ENCODE measurements at regions not wholly inside any gene's neighbourhood (a gene's known extent, or its start where the extent isn't known, plus 50 kb on each side); places are given as distances from the start of the nearest gene placed in this dataset.
A peak's percentile ranks its signal among the peaks of the same experiment; 100 is the strongest.
"Not testable (repeated sequence)": the region's sequence is repeated elsewhere in the genome, so short reads cannot be mapped to it uniquely, and the experiment has no call there.

DNA sequence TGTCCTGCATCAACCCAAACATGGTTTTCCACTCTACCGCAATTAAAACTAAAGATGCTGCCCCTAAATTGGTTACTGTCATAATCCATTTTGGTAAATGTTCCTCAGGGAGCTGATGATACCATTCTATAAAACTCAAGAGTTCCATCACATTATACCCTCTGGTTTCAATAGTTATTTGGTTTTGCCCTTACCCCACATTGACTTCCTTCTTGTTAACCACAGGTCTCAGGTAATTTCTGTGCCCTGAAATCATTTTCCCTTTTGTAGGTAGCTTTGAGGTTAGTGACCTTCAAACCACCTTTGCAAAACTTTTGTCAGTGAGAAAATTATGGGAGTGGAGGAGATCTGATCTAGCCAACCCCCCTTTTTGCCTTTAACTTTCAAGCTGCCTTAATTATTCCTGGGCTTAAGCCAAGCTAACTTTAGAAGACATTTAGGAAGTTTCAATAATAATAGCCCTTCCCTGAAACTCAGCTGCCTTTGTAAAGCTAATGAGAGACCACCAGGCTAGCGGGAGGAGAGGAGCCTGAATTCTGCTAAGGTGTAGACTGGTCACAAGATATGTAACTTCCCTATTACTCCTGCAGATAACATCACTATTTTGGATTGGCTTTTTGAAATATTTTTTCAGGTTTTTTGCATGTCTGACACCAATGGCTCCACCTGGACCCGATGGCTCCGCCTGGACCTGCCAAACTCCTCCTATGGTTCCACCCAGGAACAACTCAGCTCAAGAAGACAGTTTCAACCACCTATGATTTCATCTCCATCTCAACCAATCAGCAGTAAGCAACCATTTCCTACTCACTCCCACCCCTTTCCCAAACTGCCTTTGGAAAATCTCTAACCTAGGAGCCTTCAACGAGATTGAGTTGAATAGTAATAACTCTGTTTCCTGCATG lies 224.9 kb downstream of the HS3ST3B1 start:
- no peak overlapping the region for H3K4me3 Mint-ChIP-seq
- DNase-seq (no peak), ATAC-seq (no peak)
- no peaks in the 10 kb centered on the region for H3K27me3 Mint-ChIP-seq
- no peak overlapping the region for H3K27ac Mint-ChIP-seq
- peaks cover 8 to 10% of the 10 kb centered on the region in 2 donors for H3K9me3 Mint-ChIP-seq
- peaks cover 17% of the 10 kb centered on the region for H3K4me1 Mint-ChIP-seq

DNA sequence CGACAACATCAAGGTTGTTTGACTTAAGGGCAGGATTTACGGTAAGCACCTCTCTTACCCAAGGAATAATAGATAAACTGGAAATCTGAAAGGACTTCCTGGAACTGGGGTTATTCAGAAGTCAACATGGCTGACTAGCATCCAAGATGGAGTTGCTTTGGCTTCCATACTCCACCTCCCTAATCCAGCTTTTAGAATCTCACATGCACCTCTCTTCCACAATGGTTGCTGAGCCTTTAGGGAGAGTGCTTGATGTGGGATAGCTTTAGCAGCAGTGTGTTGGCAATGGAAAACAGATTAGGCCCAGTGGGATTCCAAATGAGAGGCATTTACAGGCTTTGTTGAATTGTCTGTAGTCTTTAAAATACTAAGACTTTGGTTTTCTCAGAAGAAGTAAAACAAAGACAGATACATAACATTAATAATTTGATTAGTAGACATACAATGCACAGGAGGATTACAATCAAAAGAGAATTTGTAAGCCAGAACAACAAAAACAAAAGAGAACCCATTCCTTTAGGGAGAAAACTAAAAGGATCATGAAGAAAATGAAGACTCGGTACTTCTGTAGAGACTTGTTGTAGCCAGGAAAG lies 222.0 kb downstream of the HS3ST3B1 start:
- H3K27me3 Mint-ChIP-seq = no peaks in the 10 kb centered on the region
- H3K9me3 Mint-ChIP-seq = peaks cover 8 to 10% of the 10 kb centered on the region in 2 donors
- no peak for ATAC-seq
- no peak overlapping the region for H3K27ac Mint-ChIP-seq
- H3K4me3 Mint-ChIP-seq = no peak overlapping the region
- H3K4me1 Mint-ChIP-seq = peaks cover 17% of the 10 kb centered on the region
- no peak for DNase-seq

DNA sequence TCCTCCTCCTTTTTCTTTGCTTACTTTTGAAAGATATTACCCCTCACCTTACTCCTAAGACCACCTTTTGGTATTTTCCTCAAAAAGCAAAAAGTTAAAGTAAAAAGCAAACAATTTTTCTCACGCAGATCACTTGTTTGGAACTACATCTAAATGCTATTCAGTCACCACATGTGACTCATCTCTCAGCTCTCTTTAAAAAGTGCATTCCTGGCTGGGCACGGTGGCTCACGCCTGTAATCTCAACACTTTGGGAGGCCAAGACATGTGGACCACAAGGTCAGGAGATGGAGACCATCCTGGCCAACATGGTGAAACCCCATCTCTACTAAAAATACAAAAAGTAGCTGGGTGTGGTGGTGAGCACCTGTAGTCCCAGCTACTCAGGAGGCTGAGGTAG lies 218.0 kb downstream of the HS3ST3B1 start:
- not testable (repeated sequence) for DNase-seq, H3K4me3 Mint-ChIP-seq, H3K27me3 Mint-ChIP-seq, H3K9me3 Mint-ChIP-seq, ATAC-seq, H3K4me1 Mint-ChIP-seq
- peak overlapping the region in 1 of 2 donors; percentile 57 for H3K27ac Mint-ChIP-seq

DNA sequence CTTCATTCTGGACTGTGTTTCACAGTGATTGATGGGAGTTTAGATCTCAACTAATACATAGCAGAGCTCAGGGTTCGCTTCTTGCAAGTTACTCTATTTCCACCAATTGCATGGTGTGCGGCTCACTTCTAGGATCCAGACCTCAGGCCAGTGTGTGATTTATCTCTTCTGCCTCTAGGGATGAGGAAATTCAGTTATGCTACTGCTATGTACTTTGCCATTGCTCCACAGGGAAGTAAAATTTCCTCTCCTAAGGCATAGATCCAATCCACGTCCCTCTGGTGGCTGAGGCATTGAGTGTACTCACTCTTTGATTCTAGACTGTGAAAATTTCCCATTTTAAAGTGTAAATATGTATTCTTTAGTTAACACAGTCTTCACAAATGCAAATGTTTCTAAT lies 214.1 kb downstream of the HS3ST3B1 start:
- no peak for DNase-seq
- H3K27me3 Mint-ChIP-seq = no peaks in the 10 kb centered on the region
- no peak overlapping the region for H3K4me3 Mint-ChIP-seq
- no peak overlapping the region for H3K27ac Mint-ChIP-seq
- peaks cover 0 to 3% of the 10 kb centered on the region in 2 donors for H3K9me3 Mint-ChIP-seq
- H3K4me1 Mint-ChIP-seq = no peaks in the 10 kb centered on the region
- no peak for ATAC-seq

DNA sequence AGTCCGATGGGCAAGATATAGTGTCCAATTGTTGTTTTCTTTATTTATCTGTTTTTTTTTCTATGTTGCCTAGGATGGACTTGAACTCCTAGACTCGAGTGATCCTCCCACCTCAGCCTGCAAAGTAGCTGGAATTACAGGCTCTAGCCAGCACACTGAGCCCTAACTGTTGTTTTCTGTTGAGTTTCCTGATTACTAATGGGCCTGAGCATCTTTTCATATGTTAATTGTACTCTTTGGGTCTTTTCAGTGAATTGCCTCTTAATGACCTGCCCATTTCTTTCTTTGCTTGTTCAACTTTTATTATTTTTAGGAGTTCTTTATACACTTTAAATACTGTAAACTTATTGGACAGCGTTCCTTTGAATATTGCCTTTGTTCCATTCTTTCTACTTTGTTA lies 213.0 kb downstream of the HS3ST3B1 start:
- Mint-ChIP-seq H3K27me3 (no peaks in the 10 kb centered on the region), H3K4me3 (no peak overlapping the region), H3K27ac (peak overlapping the region in 1 of 2 donors; percentile 29), H3K9me3 (peaks cover 0 to 13% of the 10 kb centered on the region in 2 donors), H3K4me1 (no peaks in the 10 kb centered on the region)
- DNase-seq = no peak
- ATAC-seq = no peak

DNA sequence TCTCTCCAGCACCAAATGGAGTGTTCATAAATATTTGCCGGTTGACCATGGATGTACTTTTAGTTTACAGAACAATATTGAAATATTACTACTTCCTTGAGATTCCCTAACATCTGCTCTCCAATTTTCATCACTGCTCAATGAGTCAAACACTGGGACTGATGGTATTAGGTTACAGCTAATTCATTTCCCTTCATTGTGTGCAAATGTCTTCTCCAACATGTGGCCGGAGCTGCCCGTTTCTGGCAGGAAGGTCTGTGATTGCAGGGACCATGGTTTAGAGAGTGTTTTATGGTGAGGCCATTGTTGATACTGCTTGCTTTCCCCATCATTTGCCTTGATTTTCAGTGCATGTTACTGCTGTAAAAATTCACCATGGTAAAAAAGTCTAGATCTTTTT lies 209.3 kb downstream of the HS3ST3B1 start:
- H3K27me3 Mint-ChIP-seq = no peaks in the 10 kb centered on the region
- H3K4me1 Mint-ChIP-seq = no peaks in the 10 kb centered on the region
- DNase-seq (no peak), ATAC-seq (no peak)
- H3K4me3 Mint-ChIP-seq = no peak overlapping the region
- peak overlapping the region in 1 of 2 donors; percentile 0 for H3K27ac Mint-ChIP-seq
- peaks cover 0 to 13% of the 10 kb centered on the region in 2 donors for H3K9me3 Mint-ChIP-seq

DNA sequence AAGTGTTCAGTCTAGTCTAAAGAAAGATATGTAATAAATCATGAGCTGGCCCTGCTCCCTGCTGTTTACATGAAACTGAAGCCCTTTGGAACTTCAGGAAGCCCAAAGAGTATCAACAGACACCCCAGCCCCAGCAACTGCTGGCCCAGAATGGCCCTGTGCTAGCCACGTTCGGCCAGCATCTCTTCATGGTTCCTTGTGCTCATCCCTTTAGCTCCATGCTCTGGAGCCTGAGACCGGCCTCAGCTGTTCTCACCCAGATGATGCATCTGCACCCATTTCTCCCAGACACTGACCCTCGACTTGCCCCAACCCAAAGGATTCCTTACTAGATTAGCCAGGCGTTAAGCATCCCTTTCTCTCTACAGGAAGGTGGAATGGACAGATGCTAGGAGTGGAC lies 207.3 kb downstream of the HS3ST3B1 start:
- no peak for ATAC-seq
- Mint-ChIP-seq H3K4me1 (no peaks in the 10 kb centered on the region), H3K4me3 (no peak overlapping the region), H3K27me3 (no peaks in the 10 kb centered on the region), H3K9me3 (peaks cover 0 to 13% of the 10 kb centered on the region in 2 donors), H3K27ac (no peak overlapping the region)
- DNase-seq = no peak

DNA sequence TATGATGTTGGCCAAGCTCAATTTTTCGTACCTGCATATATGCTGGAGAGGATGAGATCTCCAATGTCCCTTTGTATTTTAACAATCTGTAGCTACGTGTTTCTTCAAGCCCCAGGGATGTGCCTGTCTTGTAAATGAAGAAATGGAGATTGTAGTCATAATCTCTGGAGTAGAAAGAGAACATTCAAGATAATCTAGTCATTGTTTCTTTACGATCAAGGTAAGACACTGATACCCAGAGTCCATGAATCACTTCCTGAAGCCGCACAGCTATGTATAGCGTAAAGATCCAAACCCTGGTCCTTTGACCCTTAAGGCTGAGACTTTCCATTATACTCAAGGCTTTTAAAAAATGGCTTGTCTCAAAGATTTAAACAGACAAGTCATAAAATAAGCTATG lies 205.5 kb downstream of the HS3ST3B1 start:
- no peaks in the 10 kb centered on the region for H3K27me3 Mint-ChIP-seq
- no peak for DNase-seq
- no peaks in the 10 kb centered on the region for H3K4me1 Mint-ChIP-seq
- H3K27ac Mint-ChIP-seq = no peak overlapping the region
- ATAC-seq = no peak
- peaks cover 0 to 13% of the 10 kb centered on the region in 2 donors for H3K9me3 Mint-ChIP-seq
- H3K4me3 Mint-ChIP-seq = no peak overlapping the region

DNA sequence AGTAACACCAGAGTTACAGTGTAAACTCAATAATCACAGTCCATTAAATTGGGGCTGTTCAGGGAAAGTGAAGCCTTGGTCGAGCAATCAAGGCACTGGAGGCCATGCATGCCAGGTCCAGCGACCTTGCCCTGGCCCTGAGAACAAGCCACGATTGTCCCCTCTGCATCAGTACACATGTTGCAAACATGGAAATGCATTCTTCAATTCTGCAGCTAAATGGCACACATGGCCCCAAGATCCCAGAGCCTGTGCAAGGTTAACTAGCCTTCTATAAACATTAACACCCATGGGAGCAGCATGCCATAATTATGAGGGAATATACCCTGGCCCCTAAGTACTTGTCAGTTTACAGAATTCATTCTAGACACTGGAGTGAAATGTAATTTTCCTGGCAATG lies 204.7 kb downstream of the HS3ST3B1 start:
- no peak overlapping the region for H3K27ac Mint-ChIP-seq
- H3K27me3 Mint-ChIP-seq = no peaks in the 10 kb centered on the region
- no peaks in the 10 kb centered on the region for H3K4me1 Mint-ChIP-seq
- ATAC-seq (no peak), DNase-seq (no peak)
- H3K9me3 Mint-ChIP-seq = peaks cover 0 to 13% of the 10 kb centered on the region in 2 donors
- no peak overlapping the region for H3K4me3 Mint-ChIP-seq

DNA sequence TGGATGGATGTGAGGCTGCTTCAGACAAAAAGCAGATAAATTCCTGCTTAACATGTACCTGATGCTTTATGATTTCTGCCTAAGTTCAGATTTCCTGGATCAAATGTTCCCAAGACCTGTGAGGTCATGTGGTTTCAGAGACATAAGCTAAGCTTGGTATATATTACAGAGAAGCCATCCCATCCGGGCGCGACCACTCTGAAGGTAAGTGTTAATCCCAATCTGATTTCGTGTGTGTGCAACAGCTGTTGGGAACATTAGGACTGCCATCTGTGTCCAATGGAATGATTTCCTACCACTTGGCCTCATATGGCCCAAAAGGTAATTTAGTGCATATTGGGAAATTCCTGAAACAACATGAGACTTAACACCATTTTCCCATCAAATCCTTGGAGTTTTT lies 199.1 kb downstream of the HS3ST3B1 start:
- no peak overlapping the region for H3K27ac Mint-ChIP-seq
- peaks cover 4 to 9% of the 10 kb centered on the region in 2 donors for H3K9me3 Mint-ChIP-seq
- no peak overlapping the region for H3K4me3 Mint-ChIP-seq
- ATAC-seq = no peak
- no peaks in the 10 kb centered on the region for H3K4me1 Mint-ChIP-seq
- no peaks in the 10 kb centered on the region for H3K27me3 Mint-ChIP-seq
- DNase-seq = no peak

DNA sequence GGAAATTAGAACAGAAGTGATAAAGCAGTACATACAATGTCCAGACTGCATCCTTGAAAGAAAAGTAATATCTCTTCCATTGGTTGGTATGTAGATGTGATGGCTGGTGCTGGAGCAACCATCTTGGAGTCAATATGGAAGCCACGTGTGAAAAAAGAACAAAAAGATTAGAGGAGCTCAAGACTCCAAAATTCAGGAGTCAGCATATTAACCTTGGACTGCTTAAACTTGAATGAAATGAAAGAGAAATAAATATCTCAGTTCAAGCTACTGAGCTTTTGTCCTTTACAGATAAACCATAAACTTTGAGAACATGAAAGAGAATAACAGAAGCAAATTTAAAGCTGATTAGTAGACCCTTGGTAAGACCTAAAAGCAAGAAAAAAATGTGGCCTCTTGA lies 197.9 kb downstream of the HS3ST3B1 start:
- Mint-ChIP-seq H3K27me3 (no peaks in the 10 kb centered on the region), H3K4me1 (no peaks in the 10 kb centered on the region), H3K4me3 (no peak overlapping the region), H3K27ac (no peak overlapping the region), H3K9me3 (peaks cover 9 to 10% of the 10 kb centered on the region in 2 donors)
- ATAC-seq (no peak), DNase-seq (no peak)

DNA sequence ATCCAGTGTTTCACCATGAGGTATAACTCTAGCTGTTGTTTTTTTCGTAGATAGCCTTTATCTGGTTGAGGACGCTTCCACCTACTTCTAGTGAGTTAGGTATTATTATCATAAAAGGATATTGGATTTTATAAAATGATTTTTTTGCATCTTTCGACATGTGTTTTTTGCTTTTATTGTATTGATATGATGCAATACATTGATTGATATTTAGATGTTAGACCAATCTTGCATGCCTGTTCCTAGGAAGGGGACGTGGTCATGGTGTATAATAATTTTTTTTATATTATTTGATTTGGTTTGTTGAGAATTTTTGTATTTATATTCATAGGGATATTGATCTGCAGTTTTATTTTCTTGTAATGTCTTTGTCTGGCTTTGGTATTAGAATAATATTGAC lies 193.3 kb downstream of the HS3ST3B1 start:
- peaks cover 15 to 16% of the 10 kb centered on the region in 2 donors for H3K9me3 Mint-ChIP-seq
- no peak overlapping the region for H3K27ac Mint-ChIP-seq
- H3K4me1 Mint-ChIP-seq = no peaks in the 10 kb centered on the region
- DNase-seq (no peak), ATAC-seq (no peak)
- no peak overlapping the region for H3K4me3 Mint-ChIP-seq
- no peaks in the 10 kb centered on the region for H3K27me3 Mint-ChIP-seq

DNA sequence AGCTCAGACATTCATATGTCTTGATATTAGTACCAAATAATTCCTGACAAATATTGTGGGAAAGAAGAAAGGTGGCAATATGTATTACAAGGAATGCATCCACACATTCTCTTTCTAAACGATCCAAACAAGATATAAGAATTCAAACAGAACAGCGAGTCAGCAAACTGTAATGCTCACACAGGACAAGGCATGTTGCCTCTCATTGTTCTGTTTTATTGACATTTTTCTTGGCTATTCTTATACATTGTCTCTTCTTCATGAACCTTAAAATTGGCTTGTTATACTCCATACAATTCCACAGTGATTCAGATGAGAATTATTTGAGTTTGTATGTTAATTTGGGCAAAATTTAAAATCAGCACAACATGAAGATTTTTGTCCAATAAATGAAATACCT lies 189.1 kb downstream of the HS3ST3B1 start:
- no peak for ATAC-seq
- Mint-ChIP-seq H3K4me1 (no peaks in the 10 kb centered on the region), H3K27me3 (no peaks in the 10 kb centered on the region), H3K9me3 (peaks cover 7 to 11% of the 10 kb centered on the region in 2 donors), H3K4me3 (no peak overlapping the region), H3K27ac (no peak overlapping the region)
- no peak for DNase-seq

DNA sequence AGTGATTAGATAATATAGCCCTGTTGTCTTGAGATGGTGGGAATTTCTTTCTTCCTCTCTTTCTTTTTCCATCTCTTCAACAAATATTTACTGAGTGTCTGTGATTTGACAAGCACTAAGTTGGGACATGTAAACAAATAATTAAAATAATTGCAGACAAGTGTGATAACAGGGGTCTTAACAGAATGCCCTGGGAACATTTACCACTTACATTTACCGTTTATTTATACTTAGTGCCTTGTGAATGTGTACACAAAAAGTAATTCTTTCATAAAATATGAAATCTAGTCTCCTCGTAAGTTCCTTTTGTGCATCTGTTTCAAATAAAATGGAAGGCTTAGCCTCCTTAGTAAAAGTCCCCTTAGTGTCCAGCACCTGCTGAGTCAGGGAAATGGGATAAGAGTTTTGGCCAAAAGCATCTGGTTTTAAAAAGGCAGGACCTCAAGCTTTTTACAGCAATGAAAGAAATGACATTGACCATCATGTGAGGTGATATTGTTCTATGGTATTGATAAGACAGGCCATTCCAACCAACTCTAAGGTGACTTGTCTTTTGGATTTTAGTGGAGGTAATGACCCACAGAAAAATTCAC lies 188.2 kb downstream of the HS3ST3B1 start:
- no peak overlapping the region for H3K27ac Mint-ChIP-seq
- ATAC-seq (no peak), DNase-seq (no peak)
- H3K4me1 Mint-ChIP-seq = no peaks in the 10 kb centered on the region
- no peak overlapping the region for H3K4me3 Mint-ChIP-seq
- no peaks in the 10 kb centered on the region for H3K27me3 Mint-ChIP-seq
- peaks cover 5 to 7% of the 10 kb centered on the region in 2 donors for H3K9me3 Mint-ChIP-seq

DNA sequence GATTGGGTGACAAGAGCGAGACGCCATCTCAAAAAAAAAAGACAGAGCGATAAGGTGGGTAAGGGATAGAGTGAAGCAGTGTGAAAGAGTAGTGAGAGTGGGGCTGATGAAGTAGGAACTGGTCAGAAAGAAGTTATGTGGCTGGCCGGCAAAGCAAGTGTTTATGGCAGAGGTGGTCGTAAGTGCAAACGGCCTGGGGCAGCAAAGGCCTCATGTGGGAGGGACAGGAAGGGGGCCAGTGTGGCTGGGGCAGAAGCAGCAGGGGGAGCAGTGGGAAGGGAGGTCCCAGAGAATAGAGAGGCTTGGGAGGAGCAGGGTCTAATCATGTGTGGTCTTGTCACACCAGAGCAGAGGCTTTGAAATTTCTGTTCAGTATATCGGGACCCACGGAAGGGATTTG lies 186.2 kb downstream of the HS3ST3B1 start:
- DNase-seq (no peak), ATAC-seq (no peak)
- no peaks in the 10 kb centered on the region for H3K27me3 Mint-ChIP-seq
- H3K9me3 Mint-ChIP-seq = peaks cover under 1 to 4% of the 10 kb centered on the region in 2 donors
- H3K27ac Mint-ChIP-seq = no peak overlapping the region
- no peak overlapping the region for H3K4me3 Mint-ChIP-seq
- no peaks in the 10 kb centered on the region for H3K4me1 Mint-ChIP-seq

DNA sequence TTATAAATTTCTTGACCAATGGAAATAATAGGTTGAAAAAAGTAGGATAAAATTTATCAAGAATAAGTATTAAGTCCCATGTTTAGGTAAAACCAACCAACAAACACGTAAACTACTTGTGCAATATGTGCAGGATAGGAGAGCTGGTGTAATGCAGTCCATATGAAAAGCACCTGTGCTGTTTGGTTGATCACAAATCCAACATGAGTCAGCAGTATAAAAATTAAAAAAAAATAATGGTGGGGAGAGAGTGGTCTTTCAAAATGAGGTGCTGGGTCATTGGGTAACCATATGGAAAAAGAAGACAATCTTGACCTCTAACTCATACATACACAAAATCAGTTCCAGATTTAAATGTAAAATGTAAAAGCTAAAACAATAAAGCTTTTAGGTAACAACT lies 181.8 kb downstream of the HS3ST3B1 start:
- Mint-ChIP-seq H3K4me1 (no peaks in the 10 kb centered on the region), H3K27me3 (no peaks in the 10 kb centered on the region), H3K4me3 (no peak overlapping the region), H3K9me3 (peaks cover 0 to 7% of the 10 kb centered on the region in 2 donors), H3K27ac (no peak overlapping the region)
- ATAC-seq (no peak), DNase-seq (no peak)

Data from stimulated activated naive CD8-positive, alpha-beta T cell treated with anti-CD3 and anti-CD28 coated beads, Interleukin-15, amount 100 ng/mL, for 72 hours (primary cell).